SIG-M5 treated with dmso at 0.1 percent for 504 hours (cell line): ENCODE measurements at regions not wholly inside any gene's neighbourhood (a gene's known extent, or its start where the extent isn't known, plus 50 kb on each side); places are given as distances from the start of the nearest gene placed in this dataset.
"Not testable (repeated sequence)": the region's sequence is repeated elsewhere in the genome, so short reads cannot be mapped to it uniquely, and the experiment has no call there.

Experiments
- DNase-seq: peaks from one replicate; lab custom pipeline; 2025; ENCODE audit not compliant: unreplicated experiment; lab: John Stamatoyannopoulos, UW

GRCh38 chr14:23829736-23830471 is 123.7 kb upstream of the DHRS4 start:
- DNase-seq, result peak; percentile 81

GRCh38 chr14:23831596-23831995 is 122.0 kb upstream of the DHRS4 start:
- peak; percentile 79 for DNase-seq

GRCh38 chr14:23861666-23862065 is 91.9 kb upstream of the DHRS4 start:
- DNase-seq, result no peak

- no peak for DNase-seq
Observed at GRCh38 chr14:23862513-23862912, 91.1 kb upstream of the DHRS4 start.

- DNase-seq, result no peak
Observed at GRCh38 chr14:23863836-23864235, 89.7 kb upstream of the DHRS4 start.

GRCh38 chr14:23864259-23864658 is 89.3 kb upstream of the DHRS4 start:
- DNase-seq, result no peak

- no peak for DNase-seq
Observed at GRCh38 chr14:23864861-23865260, 88.7 kb upstream of the DHRS4 start.

GRCh38 chr14:23865502-23865901 is 88.1 kb upstream of the DHRS4 start:
- DNase-seq, result no peak

GRCh38 chr14:23866269-23866668 is 87.3 kb upstream of the DHRS4 start:
- DNase-seq, result no peak

- no peak for DNase-seq
Observed at GRCh38 chr14:23869078-23869719, 84.4 kb upstream of the DHRS4 start.

GRCh38 chr14:23876160-23876750 is 77.3 kb upstream of the DHRS4 start:
- no peak for DNase-seq

- DNase-seq, result no peak
Observed at GRCh38 chr14:23877111-23877510, 76.5 kb upstream of the DHRS4 start.

GRCh38 chr14:23877538-23878180 is 75.9 kb upstream of the DHRS4 start:
- no peak for DNase-seq

GRCh38 chr14:23881282-23881681 is 72.3 kb upstream of the DHRS4 start:
- no peak for DNase-seq

- DNase-seq, result no peak
Observed at GRCh38 chr14:23883684-23884540, 69.7 kb upstream of the DHRS4 start.

- no peak for DNase-seq
Observed at GRCh38 chr14:23884541-23884904, 69.0 kb upstream of the DHRS4 start.

- no peak for DNase-seq
Observed at GRCh38 chr14:23887536-23887935, 66.0 kb upstream of the DHRS4 start.

GRCh38 chr14:23891717-23892116 is 61.9 kb upstream of the DHRS4 start:
- not testable (repeated sequence) for DNase-seq

GRCh38 chr14:23892289-23892688 is 61.3 kb upstream of the DHRS4 start:
- not testable (repeated sequence) for DNase-seq

- DNase-seq, result no peak
Observed at GRCh38 chr14:23894362-23895052, 59.1 kb upstream of the DHRS4 start.
